C4-2B (cell line): ENCODE measurements at regions not wholly inside any gene's neighbourhood (a gene's known extent, or its start where the extent isn't known, plus 50 kb on each side); places are given as distances from the start of the nearest gene placed in this dataset.

Source experiments
- ZFX ChIP-seq: fragments of 450-650 bp; IDR thresholded peaks from 2 replicates; pipeline ENCODE4 v1.6.1; 2017
- TF ChIP-seq, protein P1 (sequence below): fragments of 450-650 bp; conservative IDR thresholded peaks from 2 replicates; pipeline ENCODE4 v1.5.1; 2017; ENCODE audit warnings: mild to moderate bottlenecking

DNA sequence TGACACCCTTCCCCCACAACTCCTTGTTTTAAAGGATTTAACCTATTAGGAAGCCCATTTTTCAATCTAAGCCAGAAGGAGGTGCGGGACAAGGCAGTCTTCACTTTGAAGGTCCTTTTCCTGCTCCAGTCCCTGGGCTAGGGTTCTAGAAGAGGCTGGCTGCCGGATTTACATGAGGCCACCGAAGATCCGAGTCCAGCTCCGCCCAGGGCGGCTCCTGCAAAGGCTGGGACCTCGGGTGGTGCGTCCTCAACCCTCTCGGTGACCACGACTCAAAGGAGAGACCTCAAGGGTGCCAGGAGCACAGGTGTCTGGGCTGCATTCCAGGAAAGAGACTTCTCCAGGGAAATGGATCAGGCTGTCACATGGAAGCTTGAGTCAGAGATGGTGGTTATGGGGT lies 471.6 kb downstream of the PCDH19 start:
- TF ChIP-seq, protein P1, sequence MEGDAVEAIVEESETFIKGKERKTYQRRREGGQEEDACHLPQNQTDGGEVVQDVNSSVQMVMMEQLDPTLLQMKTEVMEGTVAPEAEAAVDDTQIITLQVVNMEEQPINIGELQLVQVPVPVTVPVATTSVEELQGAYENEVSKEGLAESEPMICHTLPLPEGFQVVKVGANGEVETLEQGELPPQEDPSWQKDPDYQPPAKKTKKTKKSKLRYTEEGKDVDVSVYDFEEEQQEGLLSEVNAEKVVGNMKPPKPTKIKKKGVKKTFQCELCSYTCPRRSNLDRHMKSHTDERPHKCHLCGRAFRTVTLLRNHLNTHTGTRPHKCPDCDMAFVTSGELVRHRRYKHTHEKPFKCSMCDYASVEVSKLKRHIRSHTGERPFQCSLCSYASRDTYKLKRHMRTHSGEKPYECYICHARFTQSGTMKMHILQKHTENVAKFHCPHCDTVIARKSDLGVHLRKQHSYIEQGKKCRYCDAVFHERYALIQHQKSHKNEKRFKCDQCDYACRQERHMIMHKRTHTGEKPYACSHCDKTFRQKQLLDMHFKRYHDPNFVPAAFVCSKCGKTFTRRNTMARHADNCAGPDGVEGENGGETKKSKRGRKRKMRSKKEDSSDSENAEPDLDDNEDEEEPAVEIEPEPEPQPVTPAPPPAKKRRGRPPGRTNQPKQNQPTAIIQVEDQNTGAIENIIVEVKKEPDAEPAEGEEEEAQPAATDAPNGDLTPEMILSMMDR = no peak
- TF ChIP-seq ZFX = no peak
